Stimulated activated CD8-positive, alpha-beta memory T cell treated with anti-CD3 and anti-CD28 coated beads, Interleukin-7, amount 100 ng/mL, for 24 hours (primary cell): ENCODE measurements at regions not wholly inside any gene's neighbourhood (a gene's known extent, or its start where the extent isn't known, plus 50 kb on each side); places are given as distances from the start of the nearest gene placed in this dataset.

Experiments
- DNase-seq: peaks from one replicate; pipeline ENCODE4 v3.0.0-alpha.2; 2020; ENCODE audit warnings: low read depth

GRCh38 chr21:28342212-28342810, 650.4 kb downstream of the LTN1 start:
- no peak for DNase-seq

GRCh38 chr21:28339403-28339802, 653.3 kb downstream of the LTN1 start:
- DNase-seq = no peak

- DNase-seq = no peak
Observed at GRCh38 chr21:28338701-28339305, 653.9 kb downstream of the LTN1 start.

- no peak for DNase-seq
Observed at GRCh38 chr21:28337315-28337714, 655.4 kb downstream of the LTN1 start.

GRCh38 chr21:28336314-28336713, 656.4 kb downstream of the LTN1 start:
- DNase-seq = no peak

GRCh38 chr21:28334407-28334806, 658.3 kb downstream of the LTN1 start:
- no peak for DNase-seq

GRCh38 chr21:28333578-28334075, 659.0 kb downstream of the LTN1 start:
- DNase-seq = no peak

GRCh38 chr21:28332796-28333195, 659.9 kb downstream of the LTN1 start:
- DNase-seq = no peak

- DNase-seq = no peak
Observed at GRCh38 chr21:28325618-28326017, 667.1 kb downstream of the LTN1 start.

- DNase-seq = no peak
Observed at GRCh38 chr21:28324690-28325089, 668.0 kb downstream of the LTN1 start.

GRCh38 chr21:28317177-28317950, 675.3 kb downstream of the LTN1 start:
- DNase-seq = no peak

GRCh38 chr21:28311411-28312190, 681.1 kb downstream of the LTN1 start:
- DNase-seq = no peak

- no peak for DNase-seq
Observed at GRCh38 chr21:28310711-28311110, 682.0 kb downstream of the LTN1 start.

- DNase-seq = no peak
Observed at GRCh38 chr21:28310171-28310685, 682.4 kb downstream of the LTN1 start.

- no peak for DNase-seq
Observed at GRCh38 chr21:28309596-28309995, 683.1 kb downstream of the LTN1 start.

GRCh38 chr21:28308516-28308915, 684.2 kb downstream of the LTN1 start:
- no peak for DNase-seq

- no peak for DNase-seq
Observed at GRCh38 chr21:28299946-28300345, 692.7 kb downstream of the LTN1 start.

- no peak for DNase-seq
Observed at GRCh38 chr21:28298251-28298672, 694.4 kb downstream of the LTN1 start.

- DNase-seq = no peak
Observed at GRCh38 chr21:28294051-28294450, 698.6 kb downstream of the LTN1 start.

- DNase-seq = no peak
Observed at GRCh38 chr21:28283641-28284490, 708.8 kb downstream of the LTN1 start.

GRCh38 chr21:28282833-28283232, 709.8 kb downstream of the LTN1 start:
- no peak for DNase-seq
